ENCODE measurements at regions not wholly inside any gene's neighbourhood (a gene's known extent, or its start where the extent isn't known, plus 50 kb on each side); places are given as distances from the start of the nearest gene placed in this dataset.
"Not testable (repeated sequence)": the region's sequence is repeated elsewhere in the genome, so short reads cannot be mapped to it uniquely, and the experiment has no call there.

- DNase-seq (no peak), ATAC-seq (ENCODE audit: low read depth) (no peak)
- ChIA-PET CTCF (no interaction called here), POLR2A (no interaction called here)
- TF ChIP-seq CTCF (IDR thresholded peaks at IDR 0.05): no peak
- no peaks in the 10 kb centered on the region for H3K27me3 Mint-ChIP-seq
- intact Hi-C loops (cut with micrococcal nuclease): no loop called here
- H3K36me3 Mint-ChIP-seq (ENCODE audit: low read depth): no peaks in the 10 kb centered on the region
- no peaks in the 10 kb centered on the region for H3K4me1 Mint-ChIP-seq
- H3K4me3 Mint-ChIP-seq: no peak overlapping the region
- H3K9me3 Mint-ChIP-seq: no peaks in the 10 kb centered on the region
- no peak overlapping the region for H3K27ac Mint-ChIP-seq
Measured at GRCh38 chr21:38115870-38116269, 140.9 kb upstream of the KCNJ15 start.

GRCh38 chr21:38119793-38120192 lies 137.0 kb upstream of the KCNJ15 start:
- intact Hi-C loops (cut with micrococcal nuclease): no loop called here
- ChIA-PET CTCF (no interaction called here), POLR2A (no interaction called here)

GRCh38 chr21:38120679-38120983 lies 136.2 kb upstream of the KCNJ15 start:
- H3K9me3 Mint-ChIP-seq; H3K36me3 Mint-ChIP-seq (ENCODE audit: low read depth); H3K4me1 Mint-ChIP-seq; intact Hi-C loops (cut with micrococcal nuclease); H3K4me3 Mint-ChIP-seq; DNase-seq; H3K27me3 Mint-ChIP-seq; POLR2A ChIA-PET; H3K27ac Mint-ChIP-seq; CTCF ChIA-PET; ATAC-seq (ENCODE audit: low read depth): not testable (repeated sequence)

More at GRCh38 chr21:38119793-38120192, 137.0 kb upstream of the KCNJ15 start:
- Mint-ChIP-seq H3K36me3 (ENCODE audit: low read depth) (no peaks in the 10 kb centered on the region), H3K4me3 (no peak overlapping the region), H3K27me3 (no peaks in the 10 kb centered on the region), H3K9me3 (no peaks in the 10 kb centered on the region), H3K27ac (no peak overlapping the region), H3K4me1 (no peaks in the 10 kb centered on the region)
- no peak for DNase-seq
- TF ChIP-seq CTCF (IDR thresholded peaks at IDR 0.05): no peak
- no peak for ATAC-seq (ENCODE audit: low read depth)

GRCh38 chr21:38120984-38121855 lies 135.6 kb upstream of the KCNJ15 start:
- no peak overlapping the region for H3K4me3 Mint-ChIP-seq
- ATAC-seq (ENCODE audit: low read depth) (no peak), DNase-seq (no peak)
- CTCF ChIA-PET: no interaction called here
- intact Hi-C loops (cut with micrococcal nuclease): no loop called here
- TF ChIP-seq CTCF (IDR thresholded peaks at IDR 0.05): no peak
- POLR2A ChIA-PET: no interaction called here
- no peaks in the 10 kb centered on the region for H3K36me3 Mint-ChIP-seq (ENCODE audit: low read depth)
- H3K27ac Mint-ChIP-seq: no peak overlapping the region
- no peaks in the 10 kb centered on the region for H3K27me3 Mint-ChIP-seq
- no peaks in the 10 kb centered on the region for H3K4me1 Mint-ChIP-seq
- H3K9me3 Mint-ChIP-seq: no peaks in the 10 kb centered on the region

- ChIA-PET POLR2A (no interaction called here), CTCF (no interaction called here)
- Mint-ChIP-seq H3K4me1 (no peaks in the 10 kb centered on the region), H3K27me3 (no peaks in the 10 kb centered on the region), H3K9me3 (no peaks in the 10 kb centered on the region), H3K4me3 (no peak overlapping the region), H3K27ac (no peak overlapping the region), H3K36me3 (ENCODE audit: low read depth) (no peaks in the 10 kb centered on the region)
- intact Hi-C loops (cut with micrococcal nuclease): no loop called here
- ATAC-seq (ENCODE audit: low read depth): no peak
- TF ChIP-seq CTCF (IDR thresholded peaks at IDR 0.05): no peak
- no peak for DNase-seq
Measured at GRCh38 chr21:38121888-38122720, 134.7 kb upstream of the KCNJ15 start.

Measured in activated B cell treated with CpG ODN at 0.5 μM for 24 hours (primary cell).